Hepatocyte (in vitro differentiated cells): ENCODE measurements at regions not wholly inside any gene's neighbourhood (a gene's known extent, or its start where the extent isn't known, plus 50 kb on each side); places are given as distances from the start of the nearest gene placed in this dataset.

Experiments used
- EZH2 ChIP-seq: fragments of 200-600 bp; sonication (generic); IDR thresholded peaks from 2 replicates; pipeline ENCODE4 v1.6.1; 2016; ENCODE audit warnings: antibody characterized with exemption, mild to moderate bottlenecking, borderline replicate concordance
- EZH2phosphoT487 ChIP-seq: fragments of 200-600 bp; sonication (generic); IDR thresholded peaks from one replicate; pipeline ENCODE4 v1.6.1; 2018; ENCODE audit warnings: antibody characterized with exemption, mild to moderate bottlenecking, low read depth, moderate library complexity; ENCODE audit not compliant: unreplicated experiment, severe bottlenecking
- TF ChIP-seq, protein P1 (sequence below): fragments of 200-600 bp; sonication (generic); IDR thresholded peaks from 2 replicates; pipeline ENCODE4 v1.5.1; 2016; ENCODE audit warnings: antibody characterized with exemption, mild to moderate bottlenecking; ENCODE audit not compliant: poor library complexity

GRCh38 chr9:8237096-8237495, 437.5 kb upstream of the DMAC1 start:
- TF ChIP-seq, protein P1, sequence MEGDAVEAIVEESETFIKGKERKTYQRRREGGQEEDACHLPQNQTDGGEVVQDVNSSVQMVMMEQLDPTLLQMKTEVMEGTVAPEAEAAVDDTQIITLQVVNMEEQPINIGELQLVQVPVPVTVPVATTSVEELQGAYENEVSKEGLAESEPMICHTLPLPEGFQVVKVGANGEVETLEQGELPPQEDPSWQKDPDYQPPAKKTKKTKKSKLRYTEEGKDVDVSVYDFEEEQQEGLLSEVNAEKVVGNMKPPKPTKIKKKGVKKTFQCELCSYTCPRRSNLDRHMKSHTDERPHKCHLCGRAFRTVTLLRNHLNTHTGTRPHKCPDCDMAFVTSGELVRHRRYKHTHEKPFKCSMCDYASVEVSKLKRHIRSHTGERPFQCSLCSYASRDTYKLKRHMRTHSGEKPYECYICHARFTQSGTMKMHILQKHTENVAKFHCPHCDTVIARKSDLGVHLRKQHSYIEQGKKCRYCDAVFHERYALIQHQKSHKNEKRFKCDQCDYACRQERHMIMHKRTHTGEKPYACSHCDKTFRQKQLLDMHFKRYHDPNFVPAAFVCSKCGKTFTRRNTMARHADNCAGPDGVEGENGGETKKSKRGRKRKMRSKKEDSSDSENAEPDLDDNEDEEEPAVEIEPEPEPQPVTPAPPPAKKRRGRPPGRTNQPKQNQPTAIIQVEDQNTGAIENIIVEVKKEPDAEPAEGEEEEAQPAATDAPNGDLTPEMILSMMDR = no peak
- TF ChIP-seq EZH2phosphoT487 (no peak), EZH2 (no peak)
